ENCODE measurements at regions not wholly inside any gene's neighbourhood (a gene's known extent, or its start where the extent isn't known, plus 50 kb on each side); places are given as distances from the start of the nearest gene placed in this dataset.

- Histone ChIP-seq H3K18ac (ENCODE audit: low read depth in 1 of 2, low read length in 2 of 2) (no peak overlapping the region), H2BK12ac (ENCODE audit: low read length in 2 of 2) (no peak overlapping the region), H3K9ac (ENCODE audit: low read length) (no peak overlapping the region), H2BK120ac (ENCODE audit: low read depth, low read length) (no peak overlapping the region), H2BK5ac (ENCODE audit: low read depth, low read length, poor library complexity, severe bottlenecking) (no peak overlapping the region), H2AK5ac (ENCODE audit: low read length, severe bottlenecking) (no peak overlapping the region), H4K91ac (ENCODE audit: low read length) (no peak overlapping the region), H3K4me1 (ENCODE audit: control insufficient read depth, insufficient read depth, low read depth, low read length) (peaks cover 5% of the 10 kb centered on the region), H3K14ac (ENCODE audit: low read length in 2 of 2) (no peak overlapping the region), H2BK15ac (ENCODE audit: low read depth, poor library complexity, severe bottlenecking) (no peak overlapping the region), H3K36me3 (ENCODE audit: control insufficient read depth in 1 of 2, insufficient read depth in 2 of 2, low read depth in 1 of 2, low read length in 2 of 2) (no peaks in the 10 kb centered on the region), H3K27me3 (ENCODE audit: control insufficient read depth in 1 of 2, insufficient read depth in 1 of 2, low read length in 2 of 2) (peaks cover 6 to 7% of the 10 kb centered on the region in 2 experiments), H2AFZ (ENCODE audit: low read depth, low read length) (no peak overlapping the region), H3K23ac (ENCODE audit: low read length in 2 of 2) (no peak overlapping the region), H3K4me3 (ENCODE audit: insufficient read depth in 1 of 2, low read depth in 1 of 2, low read length in 2 of 2) (no peak overlapping the region), H3K79me1 (replicated peaks; ENCODE audit: low read length, poor library complexity, severe bottlenecking) (no peaks in the 10 kb centered on the region), H4K8ac (ENCODE audit: low read length) (no peak overlapping the region), H3K4me2 (ENCODE audit: low read length, poor library complexity, severe bottlenecking) (no peak overlapping the region), H3K4ac (ENCODE audit: low read depth in 1 of 2, low read length in 2 of 2) (no peak overlapping the region), H3K27ac (ENCODE audit: low read length, poor library complexity, severe bottlenecking) (no peak overlapping the region), H3K9me3 (ENCODE audit: control insufficient read depth, low read length) (no peaks in the 10 kb centered on the region)
- WGBS, result 82% methylated on average over 2 of the region's 4 CpGs
- no peak for DNase-seq
These were observed 115.2 kb downstream of the C17orf67 start for GRCh38 chr17:56718515-56718914.

DNA sequence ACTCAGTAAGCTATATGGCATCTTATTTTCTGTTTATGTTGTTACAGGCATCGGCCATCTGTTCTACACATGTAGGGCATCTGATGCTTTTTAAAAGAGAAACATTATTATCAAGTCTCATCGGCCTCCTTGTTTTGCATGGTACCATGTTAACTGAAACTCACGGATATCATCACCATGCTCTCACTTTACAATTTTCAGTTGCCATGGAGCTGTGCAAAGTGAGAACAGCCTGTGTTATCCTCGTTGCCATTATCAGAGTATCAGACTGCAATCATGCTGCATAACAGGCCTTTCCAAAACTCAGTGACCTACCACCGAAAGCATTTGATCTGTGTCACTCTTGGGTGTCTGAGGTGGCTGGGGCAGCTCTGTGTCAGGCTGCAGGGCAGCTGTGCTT, 110.3 kb downstream of the C17orf67 start:
- H3K79me1 ChIP-seq (replicated peaks; ENCODE audit: low read length, poor library complexity, severe bottlenecking), result no peaks in the 10 kb centered on the region
- peak overlapping the region in 1 of 2 experiments; percentile 20 for H3K4ac ChIP-seq (ENCODE audit: low read depth in 1 of 2, low read length in 2 of 2)
- no peak overlapping the region for H2BK15ac ChIP-seq (ENCODE audit: low read depth, poor library complexity, severe bottlenecking)
- peak overlapping the region; percentile 39 for H4K8ac ChIP-seq (ENCODE audit: low read length)
- WGBS, result 91% methylated on average over 5 of the region's 5 CpGs
- H3K4me3 ChIP-seq (ENCODE audit: insufficient read depth in 1 of 2, low read depth in 1 of 2, low read length in 2 of 2), result no peak overlapping the region
- DNase-seq, result no peak
- H2BK120ac ChIP-seq (ENCODE audit: low read depth, low read length), result no peak overlapping the region
- no peaks in the 10 kb centered on the region for H3K9me3 ChIP-seq (ENCODE audit: control insufficient read depth, low read length)
- H4K91ac ChIP-seq (ENCODE audit: low read length), result peak overlapping the region; percentile 64
- peaks cover 20% of the 10 kb centered on the region in 2 experiments for H3K27me3 ChIP-seq (ENCODE audit: control insufficient read depth in 1 of 2, insufficient read depth in 1 of 2, low read length in 2 of 2)
- H3K27ac ChIP-seq (ENCODE audit: low read length, poor library complexity, severe bottlenecking), result no peak overlapping the region
- no peak overlapping the region for H2BK5ac ChIP-seq (ENCODE audit: low read depth, low read length, poor library complexity, severe bottlenecking)
- no peaks in the 10 kb centered on the region for H3K36me3 ChIP-seq (ENCODE audit: control insufficient read depth in 1 of 2, insufficient read depth in 2 of 2, low read depth in 1 of 2, low read length in 2 of 2)
- H3K4me1 ChIP-seq (ENCODE audit: control insufficient read depth, insufficient read depth, low read depth, low read length), result no peaks in the 10 kb centered on the region
- no peak overlapping the region for H2AFZ ChIP-seq (ENCODE audit: low read depth, low read length)
- H3K18ac ChIP-seq (ENCODE audit: low read depth in 1 of 2, low read length in 2 of 2), result no peak overlapping the region
- peak overlapping the region; percentile 1 to 40 for H2BK12ac ChIP-seq (ENCODE audit: low read length in 2 of 2)
- H3K4me2 ChIP-seq (ENCODE audit: low read length, poor library complexity, severe bottlenecking), result no peak overlapping the region
- no peak overlapping the region for H3K23ac ChIP-seq (ENCODE audit: low read length in 2 of 2)
- H3K9ac ChIP-seq (ENCODE audit: low read length), result no peak overlapping the region
- no peak overlapping the region for H2AK5ac ChIP-seq (ENCODE audit: low read length, severe bottlenecking)
- no peak overlapping the region for H3K14ac ChIP-seq (ENCODE audit: low read length in 2 of 2)

- 84% methylated on average over 8 of the region's 11 CpGs for WGBS
- H3K4ac ChIP-seq (ENCODE audit: low read depth in 1 of 2, low read length in 2 of 2), result peak overlapping the region in 1 of 2 experiments; percentile 32
- H2AFZ ChIP-seq (ENCODE audit: low read depth, low read length), result no peak overlapping the region
- no peak for DNase-seq
- no peak overlapping the region for H2BK5ac ChIP-seq (ENCODE audit: low read depth, low read length, poor library complexity, severe bottlenecking)
- no peak overlapping the region for H2BK120ac ChIP-seq (ENCODE audit: low read depth, low read length)
- no peaks in the 10 kb centered on the region for H3K4me1 ChIP-seq (ENCODE audit: control insufficient read depth, insufficient read depth, low read depth, low read length)
- no peak overlapping the region for H2AK5ac ChIP-seq (ENCODE audit: low read length, severe bottlenecking)
- no peak overlapping the region for H3K4me2 ChIP-seq (ENCODE audit: low read length, poor library complexity, severe bottlenecking)
- H2BK12ac ChIP-seq (ENCODE audit: low read length in 2 of 2), result peak overlapping the region in 1 of 2 experiments; percentile 84
- H2BK15ac ChIP-seq (ENCODE audit: low read depth, poor library complexity, severe bottlenecking), result no peak overlapping the region
- no peak overlapping the region for H3K4me3 ChIP-seq (ENCODE audit: insufficient read depth in 1 of 2, low read depth in 1 of 2, low read length in 2 of 2)
- peaks cover 30 to 32% of the 10 kb centered on the region in 2 experiments for H3K27me3 ChIP-seq (ENCODE audit: control insufficient read depth in 1 of 2, insufficient read depth in 1 of 2, low read length in 2 of 2)
- H3K36me3 ChIP-seq (ENCODE audit: control insufficient read depth in 1 of 2, insufficient read depth in 2 of 2, low read depth in 1 of 2, low read length in 2 of 2), result no peaks in the 10 kb centered on the region
- H3K18ac ChIP-seq (ENCODE audit: low read depth in 1 of 2, low read length in 2 of 2), result peak overlapping the region in 1 of 2 experiments; percentile 59
- no peak overlapping the region for H3K9ac ChIP-seq (ENCODE audit: low read length)
- no peak overlapping the region for H4K91ac ChIP-seq (ENCODE audit: low read length)
- no peaks in the 10 kb centered on the region for H3K9me3 ChIP-seq (ENCODE audit: control insufficient read depth, low read length)
- H3K23ac ChIP-seq (ENCODE audit: low read length in 2 of 2), result no peak overlapping the region
- no peak overlapping the region for H3K14ac ChIP-seq (ENCODE audit: low read length in 2 of 2)
- H3K27ac ChIP-seq (ENCODE audit: low read length, poor library complexity, severe bottlenecking), result no peak overlapping the region
- H3K79me1 ChIP-seq (replicated peaks; ENCODE audit: low read length, poor library complexity, severe bottlenecking), result no peaks in the 10 kb centered on the region
- H4K8ac ChIP-seq (ENCODE audit: low read length), result no peak overlapping the region
These were observed 109.1 kb downstream of the C17orf67 start for GRCh38 chr17:56724664-56725063.

DNA sequence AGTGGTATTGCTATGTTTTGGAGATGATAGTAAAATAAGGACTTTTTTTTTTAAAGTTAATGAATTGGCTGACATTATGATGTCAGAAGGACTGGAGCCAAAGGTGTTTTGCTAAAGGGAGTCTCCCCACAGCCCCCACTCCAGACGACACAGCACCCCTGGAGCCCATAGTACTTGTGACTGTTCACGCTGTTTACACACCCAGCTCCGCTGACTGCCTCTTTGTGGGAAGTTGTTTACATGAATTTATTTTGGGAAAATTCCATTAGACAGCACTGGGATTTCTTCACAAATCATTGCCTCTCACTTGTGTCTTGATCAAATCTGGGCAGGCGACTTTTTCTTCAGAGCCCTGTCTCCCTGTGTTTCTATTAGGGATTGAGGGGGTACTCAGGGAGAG, 108.6 kb downstream of the C17orf67 start:
- Histone ChIP-seq H2AK5ac (ENCODE audit: low read length, severe bottlenecking) (no peak overlapping the region), H3K4me1 (ENCODE audit: control insufficient read depth, insufficient read depth, low read depth, low read length) (no peaks in the 10 kb centered on the region), H3K14ac (ENCODE audit: low read length in 2 of 2) (no peak overlapping the region), H3K9me3 (ENCODE audit: control insufficient read depth, low read length) (no peaks in the 10 kb centered on the region), H3K4me2 (ENCODE audit: low read length, poor library complexity, severe bottlenecking) (no peak overlapping the region), H2BK5ac (ENCODE audit: low read depth, low read length, poor library complexity, severe bottlenecking) (no peak overlapping the region), H3K9ac (ENCODE audit: low read length) (no peak overlapping the region), H3K79me1 (replicated peaks; ENCODE audit: low read length, poor library complexity, severe bottlenecking) (no peaks in the 10 kb centered on the region), H2BK120ac (ENCODE audit: low read depth, low read length) (no peak overlapping the region), H3K23ac (ENCODE audit: low read length in 2 of 2) (no peak overlapping the region), H3K27ac (ENCODE audit: low read length, poor library complexity, severe bottlenecking) (no peak overlapping the region), H3K4me3 (ENCODE audit: insufficient read depth in 1 of 2, low read depth in 1 of 2, low read length in 2 of 2) (no peak overlapping the region), H4K91ac (ENCODE audit: low read length) (no peak overlapping the region), H3K18ac (ENCODE audit: low read depth in 1 of 2, low read length in 2 of 2) (peak overlapping the region; percentile 88 to 92), H2BK12ac (ENCODE audit: low read length in 2 of 2) (no peak overlapping the region), H2BK15ac (ENCODE audit: low read depth, poor library complexity, severe bottlenecking) (no peak overlapping the region), H2AFZ (ENCODE audit: low read depth, low read length) (no peak overlapping the region), H3K36me3 (ENCODE audit: control insufficient read depth in 1 of 2, insufficient read depth in 2 of 2, low read depth in 1 of 2, low read length in 2 of 2) (no peaks in the 10 kb centered on the region), H3K4ac (ENCODE audit: low read depth in 1 of 2, low read length in 2 of 2) (no peak overlapping the region), H3K27me3 (ENCODE audit: control insufficient read depth in 1 of 2, insufficient read depth in 1 of 2, low read length in 2 of 2) (peaks cover 32 to 34% of the 10 kb centered on the region in 2 experiments), H4K8ac (ENCODE audit: low read length) (no peak overlapping the region)
- WGBS, result 20% methylated on average over 1 of the region's 4 CpGs
- DNase-seq, result peak; percentile 66
